H1 (cell line): ENCODE measurements at regions not wholly inside any gene's neighbourhood (a gene's known extent, or its start where the extent isn't known, plus 50 kb on each side); places are given as distances from the start of the nearest gene placed in this dataset.

ENCODE experiments used
- CTCF ChIA-PET: fragments of 300-600 bp; sonication (Branson Sonifier 250); formaldehyde crosslinking; loops from one replicate; lab custom pipeline; 2021; ENCODE audit not compliant: partially characterized antibody; lab: Charles Lee
- POLR2A ChIA-PET: fragments of 300-600 bp; sonication (Branson Sonifier 250); formaldehyde crosslinking; loops from one replicate; lab custom pipeline; 2021; ENCODE audit warnings: inconsistent platforms; ENCODE audit not compliant: partially characterized antibody; lab: Charles Lee
- DNase-seq, 2 experiments: peaks; one replicate each; pipeline versions ENCODE4 v3.0.0 to v3.0.0-alpha.2; 2010 to 2022; ENCODE audit warnings: low spot score in 2 of 2, low read depth in 1 of 2, mixed read lengths in 1 of 2
- FAIRE-seq: peaks from 2 replicates; lab custom pipeline; 2011; peaks lifted over from hg19 to GRCh38; lab: Jason Lieb, UNC
- H2AFZ ChIP-seq: 2 replicates; pipeline ENCODE4 v1.8.1; 2012; ENCODE audit warnings: low read length, inconsistent platforms
- H2AK5ac ChIP-seq: 2 replicates; pipeline ENCODE4 v1.6.1; 2013; ENCODE audit warnings: low read depth, low read length
- H2BK120ac ChIP-seq: replicated peaks from 2 replicates; pipeline ENCODE3; 2013; ENCODE audit warnings: low read depth, low read length, inconsistent platforms
- H2BK12ac ChIP-seq: 2 replicates; pipeline ENCODE4 v1.6.1; 2013; ENCODE audit warnings: low read depth, low read length
- H2BK15ac ChIP-seq: 2 replicates; pipeline ENCODE4 v1.6.1; 2013; ENCODE audit warnings: low read length
- H2BK20ac ChIP-seq: 2 replicates; pipeline ENCODE4 v1.6.1; 2013; ENCODE audit warnings: low read length
- H2BK5ac ChIP-seq: 2 replicates; pipeline ENCODE4 v1.6.1; 2013; ENCODE audit warnings: low read depth, low read length
- H3K14ac ChIP-seq: 2 replicates; pipeline ENCODE4 v1.6.1; 2013; ENCODE audit warnings: inconsistent platforms; ENCODE audit not compliant: insufficient read length
- H3K18ac ChIP-seq: 2 replicates; pipeline ENCODE4 v1.6.1; 2013; ENCODE audit warnings: low read length; ENCODE audit errors: extremely low read depth
- H3K23ac ChIP-seq: 2 replicates; pipeline ENCODE4 v1.6.1; 2013; ENCODE audit warnings: inconsistent platforms; ENCODE audit not compliant: insufficient read length
- H3K23me2 ChIP-seq: 2 replicates; pipeline ENCODE4 v1.6.1; 2013; ENCODE audit warnings: low read depth, low read length
- H3K27ac ChIP-seq: 2 replicates; pipeline ENCODE4 v1.6.1; 2011; ENCODE audit warnings: low read depth, low read length, inconsistent platforms
- H3K27me3 ChIP-seq, 4 experiments: replicated peaks in 1 of 4; 1 replicate in 1 of 4; 2 replicates in 3 of 4; pipeline versions ENCODE4 v1.6.1 to v1.8.1; 2011 to 2013; ENCODE audit warnings: low read length in 3 of 4, mild to moderate bottlenecking in 3 of 4, inconsistent platforms in 2 of 4, mixed read lengths in 2 of 4, moderate library complexity in 1 of 4; ENCODE audit not compliant: control insufficient read depth in 3 of 4, insufficient read depth in 3 of 4; ENCODE audit errors: extremely low read depth in 1 of 4
- H3K36me3 ChIP-seq, 4 experiments: 2 replicates each; pipeline versions ENCODE4 v1.6.1 to v1.8.1; 2011 to 2013; ENCODE audit warnings: mild to moderate bottlenecking in 4 of 4, low read length in 3 of 4, moderate library complexity in 2 of 4, control low read depth in 1 of 4, inconsistent platforms in 1 of 4; ENCODE audit not compliant: insufficient read depth in 4 of 4, control insufficient read depth in 2 of 4
- H3K4ac ChIP-seq: replicated peaks from 2 replicates; pipeline ENCODE3; 2013; ENCODE audit warnings: low read length, low read depth, mixed read lengths, inconsistent platforms; ENCODE audit not compliant: insufficient read length
- H3K4me1 ChIP-seq, 4 experiments: replicated peaks in 1 of 4; 1 replicate in 1 of 4; 2 replicates in 3 of 4; pipeline versions ENCODE4 v1.6.1 to v1.8.1; 2011 to 2013; ENCODE audit warnings: low read length in 3 of 4, inconsistent platforms in 2 of 4, mixed read lengths in 1 of 4; ENCODE audit not compliant: insufficient read depth in 4 of 4, control insufficient read depth in 3 of 4
- H3K4me2 ChIP-seq, 2 experiments: 2 replicates each; pipeline versions ENCODE4 v1.6.1 to v1.8.1; 2011 to 2013; ENCODE audit warnings: low read depth in 2 of 2, low read length in 2 of 2, control low read depth in 1 of 2, inconsistent platforms in 1 of 2, mild to moderate bottlenecking in 1 of 2; ENCODE audit not compliant: insufficient read depth in 1 of 2
- H3K4me3 ChIP-seq, 4 experiments: fragments of 200-600, 300-600 bp in 1 of 4; sonication (generic), shearing (Covaris generic), sonication (Bioruptor Twin) in 1 of 4; 2 replicates each; pipeline versions ENCODE4 v1.5.1 to v1.8.1; 2011 to 2016; ENCODE audit warnings: low read length in 4 of 4, low read depth in 3 of 4, control low read depth in 2 of 4, inconsistent platforms in 2 of 4, mild to moderate bottlenecking in 2 of 4, mixed read lengths in 1 of 4, moderate library complexity in 1 of 4; ENCODE audit not compliant: insufficient read depth in 2 of 4; ENCODE audit errors: extremely low read depth in 1 of 4
- H3K56ac ChIP-seq: replicated peaks from 2 replicates; pipeline ENCODE3; 2013; ENCODE audit warnings: low read depth, mild to moderate bottlenecking, mixed read lengths, low read length, inconsistent platforms; ENCODE audit not compliant: insufficient read length
- H3K79me1 ChIP-seq: 2 replicates; pipeline ENCODE4 v1.6.1; 2013; ENCODE audit warnings: low read depth, low read length, control low read depth
- H3K79me2 ChIP-seq, 2 experiments: 2 replicates each; pipeline versions ENCODE4 v1.6.1 to v1.8.1; 2012 to 2013; ENCODE audit warnings: low read length in 2 of 2, mild to moderate bottlenecking in 2 of 2, inconsistent platforms in 1 of 2; ENCODE audit not compliant: insufficient read depth in 2 of 2, control insufficient read depth in 1 of 2
- H3K9ac ChIP-seq, 4 experiments: replicated peaks in 1 of 4; 1 replicate in 1 of 4; 2 replicates in 3 of 4; pipeline versions ENCODE4 v1.6.1 to v1.8.1; 2011 to 2013; ENCODE audit warnings: low read depth in 3 of 4, low read length in 3 of 4, control low read depth in 2 of 4, mild to moderate bottlenecking in 2 of 4, moderate library complexity in 2 of 4, inconsistent platforms in 1 of 4; ENCODE audit errors: extremely low read depth in 1 of 4
- H3K9me3 ChIP-seq, 2 experiments: 2 replicates each; pipeline versions ENCODE4 v1.6.1 to v1.8.1; 2012 to 2013; ENCODE audit warnings: mild to moderate bottlenecking in 2 of 2, moderate library complexity in 2 of 2, control low read depth in 1 of 2, inconsistent platforms in 1 of 2, low read depth in 1 of 2, low read length in 1 of 2, mixed read lengths in 1 of 2; ENCODE audit not compliant: insufficient read depth in 2 of 2
- H4K20me1 ChIP-seq, 2 experiments: replicated peaks in 1 of 2; 2 replicates each; pipeline versions ENCODE3 to v1.8.1; 2011 to 2013; ENCODE audit warnings: inconsistent platforms in 2 of 2, low read length in 2 of 2, mild to moderate bottlenecking in 1 of 2; ENCODE audit not compliant: insufficient read depth in 2 of 2, control insufficient read depth in 1 of 2
- H4K5ac ChIP-seq: 2 replicates; pipeline ENCODE4 v1.6.1; 2013; ENCODE audit warnings: low read length, low read depth, mixed read lengths, inconsistent platforms; ENCODE audit not compliant: insufficient read length
- H4K8ac ChIP-seq: 2 replicates; pipeline ENCODE4 v1.8.0; 2013; ENCODE audit warnings: mild to moderate bottlenecking, moderate library complexity, low read length, inconsistent platforms; ENCODE audit not compliant: insufficient read depth; ENCODE audit errors: extremely low read depth
- H4K91ac ChIP-seq: replicated peaks from 2 replicates; pipeline ENCODE3; 2013; ENCODE audit warnings: low read length, mixed read lengths, inconsistent platforms; ENCODE audit not compliant: insufficient read length
- ATF3 ChIP-seq: IDR thresholded peaks from 2 replicates; pipeline ENCODE4 v1.6.1; 2011; ENCODE audit warnings: low read depth, mild to moderate bottlenecking, low read length; ENCODE audit not compliant: insufficient read depth
- BACH1 ChIP-seq: IDR thresholded peaks from 2 replicates; pipeline ENCODE4 v1.6.1; 2012; ENCODE audit warnings: low read length, improper control_type of control experiment
- CBX5 ChIP-seq: fragments of 300-800, 300-1000 bp; sonication (generic); IDR thresholded peaks from 2 replicates; pipeline ENCODE4 v1.7.1; 2016; ENCODE audit warnings: antibody characterized with exemption, low read length, low read depth
- MAFK ChIP-seq: IDR thresholded peaks from 2 replicates; pipeline ENCODE4 v1.6.1; 2012; ENCODE audit warnings: low read depth, mild to moderate bottlenecking, improper control_type of control experiment, low read length
- RNF2 ChIP-seq: fragments of 200-900, 300-1000 bp; sonication (generic); IDR thresholded peaks from 2 replicates; pipeline ENCODE4 v1.7.1; 2016; ENCODE audit warnings: borderline replicate concordance, low read depth, mild to moderate bottlenecking, antibody characterized with exemption, low read length; ENCODE audit not compliant: poor library complexity, severe bottlenecking; ENCODE audit errors: missing control alignments
- SIRT6 ChIP-seq: IDR thresholded peaks from one replicate; pipeline ENCODE4 v1.7.1; 2012; ENCODE audit warnings: low read length, inconsistent platforms
- SP4 ChIP-seq: IDR thresholded peaks from 2 replicates; pipeline ENCODE4 v1.6.1; 2012; ENCODE audit warnings: low read length, inconsistent platforms
- TCF12 ChIP-seq: IDR thresholded peaks from 2 replicates; pipeline ENCODE4 v1.6.1; 2011; ENCODE audit warnings: low read depth, mild to moderate bottlenecking, low read length
- WGBS, 2 experiments: shearing (Covaris generic) in 1 of 2; methylation state at CpG; one replicate each; pipeline versions ENCODE4 v1.1.6 to v1.1.7; 2013 to 2015; ENCODE audit warnings: low lambda C conversion rate in 2 of 2, mixed read lengths in 2 of 2, inconsistent platforms in 1 of 2, low coverage in 1 of 2, missing lambda C conversion rate in 1 of 2; ENCODE audit not compliant: insufficient replicate concordance in 2 of 2, insufficient coverage in 1 of 2, insufficient read length in 1 of 2; ENCODE audit errors: extremely low coverage in 1 of 2, missing lambda C conversion rate in 1 of 2; 5-methylcytosine and 5-hydroxymethylcytosine counted together
- TF ChIP-seq, protein P1 (sequence below): IDR thresholded peaks from 2 replicates; pipeline ENCODE4 v1.6.1; 2012; ENCODE audit warnings: inconsistent platforms

DNA sequence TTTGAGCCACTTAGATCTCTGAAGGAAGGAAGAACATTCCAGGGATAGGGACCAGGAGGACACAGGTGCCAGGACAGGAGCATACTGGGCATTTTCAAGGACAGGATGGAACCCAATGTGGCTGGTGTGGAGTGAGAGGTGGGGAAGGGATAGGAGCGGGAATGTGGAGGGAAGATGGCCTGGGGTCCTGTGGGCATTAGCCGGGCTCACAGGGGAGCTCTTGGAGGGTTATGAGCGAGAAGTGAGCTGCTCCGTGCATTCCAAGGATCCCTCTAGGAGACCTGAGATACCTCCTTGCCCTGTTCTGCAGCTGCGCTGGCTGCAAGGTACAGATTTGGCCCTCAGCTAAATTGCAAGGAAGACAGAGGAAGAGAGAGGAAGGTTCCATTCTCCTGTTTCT is 87.5 kb downstream of the IER5 start:
- no peak overlapping the region for H3K27ac ChIP-seq
- WGBS, 2 experiments = 86% methylated on average over 5 of the region's 5 CpGs; no CpG with 5 or more reads in 1 of the 2 experiments
- CTCF ChIA-PET = interaction anchor here (0.8 to 2.8 kb wide), 4 partner anchors 8 to 34 kb away, joined by 3 to 10 read pairs (median 4); no protein-coding TSS in a partner anchor
- no peaks in the 10 kb centered on the region for H3K79me1 ChIP-seq
- H3K23ac ChIP-seq = no peak overlapping the region
- POLR2A ChIA-PET = no interaction called here
- H3K4me3 ChIP-seq = no peak overlapping the region
- H2BK120ac ChIP-seq = no peak overlapping the region
- no peak overlapping the region for H3K14ac ChIP-seq
- no peak for TF ChIP-seq MAFK
- no peak for TF ChIP-seq RNF2
- TF ChIP-seq SP4 = no peak
- no peak for TF ChIP-seq SIRT6
- TF ChIP-seq, protein P1, sequence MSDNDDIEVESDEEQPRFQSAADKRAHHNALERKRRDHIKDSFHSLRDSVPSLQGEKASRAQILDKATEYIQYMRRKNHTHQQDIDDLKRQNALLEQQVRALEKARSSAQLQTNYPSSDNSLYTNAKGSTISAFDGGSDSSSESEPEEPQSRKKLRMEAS = no peak
- TF ChIP-seq ATF3 = no peak
- TF ChIP-seq BACH1 = no peak
- TF ChIP-seq TCF12 = no peak
- no peak for TF ChIP-seq CBX5
- TF ChIP-seq, all 59 proteins: peak for 0
- Histone ChIP-seq H4K8ac (no peak overlapping the region), H3K27me3 (no peaks in the 10 kb centered on the region), H3K18ac (no peak overlapping the region), H3K36me3 (no peaks in the 10 kb centered on the region), H4K5ac (no peak overlapping the region), H2BK20ac (no peak overlapping the region), H4K91ac (no peak overlapping the region), H2AFZ (no peak overlapping the region), H3K9ac (no peak overlapping the region), H3K4me1 (peaks cover 11 to 16% (median 13%) of the 10 kb centered on the region in 4 experiments), H3K4ac (no peak overlapping the region), H3K4me2 (no peak overlapping the region), H2BK15ac (no peak overlapping the region), H2AK5ac (no peak overlapping the region), H3K56ac (no peak overlapping the region), H2BK5ac (no peak overlapping the region), H3K79me2 (no peaks in the 10 kb centered on the region), H3K9me3 (no peaks in the 10 kb centered on the region), H4K20me1 (no peaks in the 10 kb centered on the region), H2BK12ac (peak overlapping the region; percentile 50; the same call in 1 of the 2 replicates), H3K23me2 (no peaks in the 10 kb centered on the region)
- FAIRE-seq = no peak
- peak in 1 of 2 experiments; percentile 33 for DNase-seq
